HepG2 (cell line): ENCODE measurements at regions not wholly inside any gene's neighbourhood (a gene's known extent, or its start where the extent isn't known, plus 50 kb on each side); places are given as distances from the start of the nearest gene placed in this dataset.

Source experiments
- ATAC-seq: fragments of 200-7000 bp; cut with Tn5 transposase; 3 replicates; pipeline ENCODE4 v1.9.1; 2020; ENCODE audit warnings: mild to moderate bottlenecking, moderate library complexity
- BruUV-seq: library from RNA; stranded (reverse); fragments of 400-500 nt; replicated peaks from 2 replicates; lab custom pipeline; 2021; lab: Mats Ljungman, UMichigan
- CTCF ChIA-PET: fragments of 300-600 bp; formaldehyde crosslinking; extraction: SDS; loops from one replicate; lab custom pipeline; 2021; ENCODE audit warnings: low total read pairs, inconsistent platforms, low intra/inter-chr PET ratio; lab: Yijun Ruan, JAX
- POLR2A ChIA-PET: fragments of 350-600 bp; sonication (Branson Sonifier 250); formaldehyde crosslinking; loops from one replicate; lab custom pipeline; 2020; ENCODE audit warnings: antibody characterized with exemption, inconsistent platforms; lab: Yijun Ruan, JAX
- DNase-seq: peaks from one replicate; pipeline ENCODE4 v3.0.0-alpha.2; 2015; ENCODE audit warnings: low spot score
- FAIRE-seq: peaks from 3 replicates; lab custom pipeline; 2011; peaks lifted over from hg19 to GRCh38; lab: Jason Lieb, UNC
- H2AFZ ChIP-seq: one replicate; pipeline ENCODE4 v1.6.1; 2011; ENCODE audit warnings: low read length, inconsistent platforms
- H3K27ac ChIP-seq: fragments of 300-600 bp; 3 replicates; pipeline ENCODE4 v1.8.0; 2011; ENCODE audit warnings: mixed run types, mild to moderate bottlenecking, mixed read lengths, low read length, inconsistent platforms; ENCODE audit not compliant: insufficient read depth; ENCODE audit errors: extremely low read length
- H3K27me3 ChIP-seq, 2 experiments: fragments of 200-600 bp in 1 of 2; 2 replicates in 1 of 2; 3 replicates in 1 of 2; pipeline versions ENCODE4 v1.6.0 to v1.8.0; 2011; ENCODE audit warnings: low read length in 2 of 2, mild to moderate bottlenecking in 2 of 2, moderate library complexity in 2 of 2, inconsistent platforms in 1 of 2; ENCODE audit not compliant: insufficient read depth in 2 of 2, control insufficient read depth in 1 of 2
- H3K36me3 ChIP-seq, 2 experiments: fragments of 200-600 bp in 1 of 2; replicated peaks in 1 of 2; 2 replicates in 1 of 2; 3 replicates in 1 of 2; pipeline versions ENCODE4 v1.5.1 to v1.8.0; 2011; ENCODE audit warnings: low read length in 2 of 2, inconsistent platforms in 1 of 2; ENCODE audit not compliant: insufficient read depth in 2 of 2, control insufficient read depth in 1 of 2
- H3K4me1 ChIP-seq: 2 replicates; pipeline ENCODE4 v1.5.1; 2012; ENCODE audit warnings: low read length, inconsistent platforms; ENCODE audit not compliant: insufficient read depth
- H3K4me2 ChIP-seq: 2 replicates; pipeline ENCODE4 v1.6.0; 2011; ENCODE audit warnings: low read depth, low read length, inconsistent platforms
- H3K4me3 ChIP-seq, 3 experiments: fragments of 200-600 bp in 1 of 3; sonication (generic), shearing (Covaris generic) in 1 of 3; replicated peaks in 1 of 3; 2 replicates each; pipeline ENCODE4 v1.5.1; 2011 to 2016; ENCODE audit warnings: low read length in 3 of 3, inconsistent platforms in 2 of 3, low read depth in 2 of 3, mild to moderate bottlenecking in 2 of 3, control low read depth in 1 of 3, mixed read lengths in 1 of 3; ENCODE audit not compliant: insufficient read depth in 1 of 3
- H3K79me2 ChIP-seq: one replicate; pipeline ENCODE4 v1.6.1; 2011; ENCODE audit warnings: low read length, inconsistent platforms; ENCODE audit not compliant: insufficient read depth
- H3K9ac ChIP-seq: 2 replicates; pipeline ENCODE4 v1.6.0; 2011; ENCODE audit warnings: mild to moderate bottlenecking, low read depth, low read length, inconsistent platforms; ENCODE audit not compliant: insufficient read depth
- H3K9me3 ChIP-seq: 2 replicates; pipeline ENCODE4 v1.5.1; 2012; ENCODE audit warnings: mild to moderate bottlenecking, low read length
- H4K20me1 ChIP-seq: 2 replicates; pipeline ENCODE4 v1.6.0; 2011; ENCODE audit warnings: inconsistent platforms, mild to moderate bottlenecking, low read length, moderate library complexity; ENCODE audit not compliant: insufficient read depth
- CREB1 ChIP-seq, 2 experiments: fragments of 450-650 bp in 1 of 2; IDR thresholded peaks; 2 replicates each; pipeline ENCODE4 v1.6.1; 2016 to 2017; ENCODE audit warnings: control low read depth in 1 of 2, mild to moderate bottlenecking in 1 of 2, missing compliant biosample characterization in 1 of 2, missing genetic modification characterization in 1 of 2
- DNMT1 ChIP-seq: sonication (generic); formaldehyde crosslinking; IDR thresholded peaks from 2 replicates; pipeline ENCODE4 v1.5.1; 2020; ENCODE audit warnings: mild to moderate bottlenecking, missing genetic modification reagents
- THAP11 ChIP-seq: IDR thresholded peaks from 2 replicates; pipeline ENCODE4 v1.6.1; 2016; ENCODE audit warnings: missing biosample characterization, missing genetic modification reagents
- ZNF296 ChIP-seq: sonication (generic); formaldehyde crosslinking; conservative IDR thresholded peaks from 2 replicates; pipeline ENCODE4 v1.5.0; 2020; ENCODE audit warnings: mild to moderate bottlenecking, missing genetic modification reagents
- ZSCAN30 ChIP-seq: sonication (generic); formaldehyde crosslinking; IDR thresholded peaks from 2 replicates; pipeline ENCODE4 v1.5.0; 2020; ENCODE audit warnings: mild to moderate bottlenecking, missing genetic modification reagents
- WGBS: methylation state at CpG from one replicate; pipeline ENCODE4 v1.1.6; 2017; ENCODE audit warnings: low lambda C conversion rate; 5-methylcytosine and 5-hydroxymethylcytosine counted together
- in situ Hi-C: cut with HindIII; loops from 2 replicates; pipeline ENCODE4 v1.10.0; 2017; ENCODE audit warnings: low pct_unique_long_range_greater_than_20kb; ENCODE audit not compliant: extremely low pct_ligation_motif_present
- intact Hi-C: fragments of 100-400 bp; cut with micrococcal nuclease; formaldehyde crosslinking; loops from one replicate; pipeline ENCODE4 v1.10.0; 2022; ENCODE audit not compliant: unreplicated experiment
- TF ChIP-seq, protein P1 (sequence below): sonication (generic); formaldehyde crosslinking; IDR thresholded peaks from 2 replicates; pipeline ENCODE4 v1.8.1; 2023; ENCODE audit warnings: mild to moderate bottlenecking, moderate library complexity, missing genetic modification reagents

DNA sequence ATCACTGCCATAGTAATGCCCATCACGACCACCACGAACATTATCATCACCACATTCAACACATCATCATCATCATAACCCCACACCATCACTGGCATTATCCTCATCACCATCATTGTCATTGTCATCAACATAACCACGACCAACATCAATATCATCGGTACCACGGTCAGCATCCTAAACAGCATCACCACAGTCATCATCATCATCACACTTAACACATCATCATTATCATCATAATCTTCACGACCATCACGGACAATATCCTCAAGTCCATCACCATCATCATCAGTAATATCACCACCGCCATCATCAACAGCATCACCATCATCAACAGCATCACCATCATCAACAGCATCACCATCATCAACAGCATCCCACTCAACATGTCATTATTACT is 70.3 kb downstream of the MBD3L1 start:
- no TSS peak for BruUV-seq
- Histone ChIP-seq H3K27me3 (no peaks in the 10 kb centered on the region), H3K9ac (no peak overlapping the region), H3K4me1 (no peaks in the 10 kb centered on the region), H3K36me3 (no peaks in the 10 kb centered on the region), H3K27ac (no peak overlapping the region), H3K79me2 (no peaks in the 10 kb centered on the region), H2AFZ (no peak overlapping the region), H3K4me3 (no peak overlapping the region), H3K9me3 (peaks cover 89% of the 10 kb centered on the region), H4K20me1 (no peaks in the 10 kb centered on the region), H3K4me2 (no peak overlapping the region)
- FAIRE-seq (no peak), ATAC-seq (no peak), DNase-seq (no peak)
- WGBS: 23% methylated on average over 8 of the region's 8 CpGs
- ChIA-PET POLR2A (no interaction called here), CTCF (no interaction called here)
- in situ Hi-C loops (no loop called here), intact Hi-C loops (no loop called here)
- TF ChIP-seq CREB1 (IDR thresholded peaks at IDR 0.05) (peak; percentile 95), CREB1 (CRISPR knock-in tag; IDR thresholded peaks at IDR 0.05) (no peak), THAP11 (no peak)

DNA sequence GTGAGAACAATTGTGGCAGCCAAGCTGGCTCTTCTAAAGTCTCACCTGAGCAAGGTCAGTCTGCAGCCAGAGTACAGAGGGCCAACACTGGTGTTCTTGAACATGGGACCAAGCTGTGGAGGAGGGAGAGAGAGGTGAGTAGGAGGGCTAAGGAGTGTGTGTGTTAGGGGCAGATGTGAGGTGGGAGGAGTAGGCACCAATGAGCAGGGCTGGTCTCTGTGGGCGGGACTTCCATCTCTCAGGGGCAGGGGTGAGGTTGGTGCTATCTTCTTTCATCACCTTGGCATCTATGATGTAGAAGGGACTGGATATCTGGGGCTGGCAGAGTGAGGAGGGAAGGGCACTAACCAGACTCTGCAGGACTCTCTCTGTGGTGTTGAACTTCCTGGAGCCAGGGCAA is 72.4 kb downstream of the MBD3L1 start:
- H3K79me2 ChIP-seq: no peaks in the 10 kb centered on the region
- POLR2A ChIA-PET: no interaction called here
- TF ChIP-seq ZNF296 (CRISPR knock-in tag) (no peak), DNMT1 (no peak), ZSCAN30 (CRISPR knock-in tag) (no peak)
- TF ChIP-seq, protein P1, sequence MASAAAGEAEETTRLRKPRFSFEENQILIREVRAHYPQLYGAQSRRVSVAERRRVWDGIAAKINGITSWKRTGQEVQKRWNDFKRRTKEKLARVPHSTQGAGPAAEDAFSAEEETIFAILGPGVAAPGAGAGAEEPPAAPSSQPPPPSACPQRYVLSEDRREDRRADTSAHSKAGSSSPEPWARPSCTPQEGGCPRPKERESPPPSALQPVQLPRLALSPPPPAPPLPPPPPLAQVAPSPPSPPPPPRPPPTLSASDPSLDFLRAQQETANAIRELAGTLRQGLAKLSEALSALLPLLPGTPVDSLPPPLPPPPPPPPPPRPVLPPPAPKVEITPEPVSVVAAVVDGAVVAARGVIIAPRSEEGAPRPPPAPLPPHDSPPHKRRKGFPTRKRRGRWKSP (CRISPR knock-in tag): no peak
- CTCF ChIA-PET: no interaction called here
- ATAC-seq: no peak
- intact Hi-C loops: no loop called here
- no TSS peak for BruUV-seq
- no peaks in the 10 kb centered on the region for H3K27me3 ChIP-seq
- no peak overlapping the region for H3K27ac ChIP-seq
- no peak overlapping the region for H3K9ac ChIP-seq
- DNase-seq: no peak
- in situ Hi-C loops: no loop called here
- H3K9me3 ChIP-seq: peaks cover 90% of the 10 kb centered on the region
- 0% methylated on average over 1 of the region's 1 CpG for WGBS
- H3K36me3 ChIP-seq: no peaks in the 10 kb centered on the region
- no peak overlapping the region for H3K4me2 ChIP-seq
- no peak for FAIRE-seq
- no peaks in the 10 kb centered on the region for H4K20me1 ChIP-seq
- H2AFZ ChIP-seq: no peak overlapping the region
- H3K4me3 ChIP-seq: no peak overlapping the region
- H3K4me1 ChIP-seq: no peaks in the 10 kb centered on the region
